HCT116 (cell line): ENCODE measurements at regions not wholly inside any gene's neighbourhood (a gene's known extent, or its start where the extent isn't known, plus 50 kb on each side); places are given as distances from the start of the nearest gene placed in this dataset.

Experiments
- ATAC-seq: fragments of 200-7000 bp; cut with Tn5 transposase; 2 replicates; pipeline ENCODE4 v1.9.1; 2020; ENCODE audit warnings: mild to moderate bottlenecking, moderate library complexity
- BruUV-seq: library from RNA; stranded (reverse); fragments of 400-500 nt; replicated peaks from 2 replicates; lab custom pipeline; 2021; lab: Mats Ljungman, UMichigan
- CTCF ChIA-PET: fragments of 300-600 bp; sonication (Branson Sonifier 250); formaldehyde crosslinking; loops from one replicate; lab custom pipeline; 2021; ENCODE audit warnings: antibody characterized with exemption; lab: Charles Lee
- POLR2A ChIA-PET: fragments of 300-600, 350-600 bp; sonication (Branson Sonifier 250); formaldehyde crosslinking; loops from one replicate; lab custom pipeline; 2021; ENCODE audit warnings: antibody characterized with exemption; lab: Charles Lee
- RAD21 ChIA-PET, 2 experiments: fragments of 300-600 bp; sonication (Branson Sonifier 250); formaldehyde crosslinking; loops; one replicate each; lab custom pipeline; 2023; ENCODE audit warnings: low total read pairs in 2 of 2; ENCODE audit not compliant: uncharacterized antibody in 2 of 2, unreplicated experiment in 2 of 2, low non-redundant PET in 1 of 2; lab: Charles Lee
- DNase-seq: peaks from one replicate; pipeline ENCODE4 v3.0.0-alpha.2; 2010; ENCODE audit warnings: low read depth, low spot score
- H2AFZ ChIP-seq: fragments of 200-600 bp; shearing (Covaris generic), sonication (generic); 2 replicates; pipeline ENCODE4 v1.6.1; 2017; ENCODE audit warnings: low read depth, mixed run types, mixed read lengths, antibody characterized with exemption, low read length; ENCODE audit not compliant: poor library complexity, severe bottlenecking
- H3K27ac ChIP-seq: 2 replicates; pipeline ENCODE4 v1.5.1; 2012; ENCODE audit warnings: low read depth, low read length
- H3K27me3 ChIP-seq: fragments of 200-600 bp; sonication (generic); 2 replicates; pipeline ENCODE4 v1.6.1; 2016; ENCODE audit warnings: mixed run types, low read length, mixed read lengths; ENCODE audit not compliant: insufficient read depth
- H3K36me3 ChIP-seq, 2 experiments: fragments of 200-500 bp in 1 of 2; fragments of 200-600 bp in 1 of 2; sonication (Bioruptor generic) in 1 of 2; sonication (generic) in 1 of 2; 2 replicates each; pipeline versions ENCODE4 v1.5.1 to v1.6.1; 2014 to 2016; ENCODE audit warnings: low read length in 2 of 2, inconsistent platforms in 1 of 2, mixed read lengths in 1 of 2, mixed run types in 1 of 2; ENCODE audit not compliant: insufficient read depth in 2 of 2, control insufficient read depth in 1 of 2
- H3K4me1 ChIP-seq, 2 experiments: fragments of 200-600 bp in 1 of 2; sonication (generic) in 1 of 2; 2 replicates each; pipeline versions ENCODE4 v1.5.1 to v1.6.1; 2012 to 2017; ENCODE audit warnings: low read length in 2 of 2, inconsistent platforms in 1 of 2, mild to moderate bottlenecking in 1 of 2, mixed read lengths in 1 of 2, mixed run types in 1 of 2, moderate library complexity in 1 of 2; ENCODE audit not compliant: insufficient read depth in 2 of 2, control insufficient read depth in 1 of 2
- H3K4me2 ChIP-seq: fragments of 200-600 bp; sonication (generic); 2 replicates; pipeline ENCODE4 v1.6.1; 2017; ENCODE audit warnings: mixed run types, low read length, mixed read lengths
- H3K4me3 ChIP-seq, 2 experiments: fragments of 200-600 bp in 1 of 2; sonication (generic) in 1 of 2; replicated peaks in 1 of 2; 2 replicates each; pipeline ENCODE4 v1.5.1; 2011 to 2016; ENCODE audit warnings: low read length in 2 of 2, control low read depth in 1 of 2, low read depth in 1 of 2, mild to moderate bottlenecking in 1 of 2, mixed read lengths in 1 of 2, mixed run types in 1 of 2
- H3K79me2 ChIP-seq: fragments of 200-600 bp; sonication (generic); 2 replicates; pipeline ENCODE4 v1.6.1; 2017; ENCODE audit warnings: mild to moderate bottlenecking, mixed run types, low read length, moderate library complexity, mixed read lengths; ENCODE audit not compliant: insufficient read depth
- H3K9ac ChIP-seq: fragments of 200-600 bp; sonication (generic); 2 replicates; pipeline ENCODE4 v1.6.1; 2016; ENCODE audit warnings: low read length, mixed read lengths
- H3K9me2 ChIP-seq: fragments of 200-600 bp; sonication (generic), shearing (Covaris generic); 2 replicates; pipeline ENCODE4 v1.6.1; 2017; ENCODE audit warnings: mixed run types, mild to moderate bottlenecking, moderate library complexity; ENCODE audit not compliant: insufficient read depth
- H3K9me3 ChIP-seq, 2 experiments: fragments of 200-500 bp in 1 of 2; fragments of 200-600 bp in 1 of 2; sonication (Bioruptor generic) in 1 of 2; sonication (generic) in 1 of 2; 2 replicates each; pipeline ENCODE4 v1.6.1; 2014 to 2017; ENCODE audit warnings: low read length in 2 of 2, mixed read lengths in 2 of 2, inconsistent platforms in 1 of 2, low read depth in 1 of 2, mild to moderate bottlenecking in 1 of 2, mixed run types in 1 of 2, moderate library complexity in 1 of 2; ENCODE audit not compliant: control insufficient read depth in 1 of 2, insufficient read depth in 1 of 2
- H4K20me1 ChIP-seq: fragments of 200-600 bp; sonication (generic), shearing (Covaris generic); 2 replicates; pipeline ENCODE4 v1.6.1; 2017; ENCODE audit warnings: mixed run types, mild to moderate bottlenecking, moderate library complexity; ENCODE audit not compliant: insufficient read depth
- CEBPB ChIP-seq: IDR thresholded peaks from 2 replicates; pipeline ENCODE4 v1.6.1; 2012; ENCODE audit warnings: low read depth
- EGR1 ChIP-seq: IDR thresholded peaks from 2 replicates; pipeline ENCODE4 v1.6.1; 2012; ENCODE audit warnings: low read depth
- EZH2phosphoT487 ChIP-seq: fragments of 200-600 bp; IDR thresholded peaks from 2 replicates; pipeline ENCODE4 v1.6.1; 2018; ENCODE audit warnings: antibody characterized with exemption, borderline replicate concordance
- POLR2AphosphoS5 ChIP-seq: IDR thresholded peaks from 2 replicates; pipeline ENCODE4 v1.6.1; 2011; ENCODE audit warnings: mild to moderate bottlenecking, low read depth, low read length, moderate library complexity
- SIN3A ChIP-seq: IDR thresholded peaks from 2 replicates; pipeline ENCODE4 v1.6.1; 2012; ENCODE audit warnings: low read depth
- SP1 ChIP-seq: IDR thresholded peaks from 2 replicates; pipeline ENCODE4 v1.6.1; 2012; ENCODE audit warnings: low read depth
- SRF ChIP-seq: IDR thresholded peaks from 2 replicates; pipeline ENCODE4 v1.6.1; 2012; ENCODE audit warnings: low read depth
- TCF7L2 ChIP-seq: IDR thresholded peaks from 2 replicates; pipeline ENCODE4 v1.7.0; 2011; ENCODE audit warnings: borderline replicate concordance, inconsistent platforms; ENCODE audit not compliant: insufficient read depth, insufficient read length; ENCODE audit errors: extremely low read depth
- YY1 ChIP-seq: IDR thresholded peaks from 2 replicates; pipeline ENCODE4 v1.6.1; 2011; ENCODE audit warnings: low read length, low read depth, moderate library complexity, mild to moderate bottlenecking; ENCODE audit not compliant: insufficient replicate concordance; ENCODE audit errors: extremely low read depth
- intact Hi-C: fragments of 100-400 bp; cut with micrococcal nuclease; formaldehyde crosslinking; loops from 2 replicates; pipeline ENCODE4 v1.10.0; 2022
- TF ChIP-seq, protein P1 (sequence below), 3 experiments: fragments of 200-600 bp in 1 of 3; sonication (generic) in 1 of 3; IDR thresholded peaks in 2 of 3; conservative IDR thresholded peaks in 1 of 3; 2 replicates each; pipeline ENCODE4 v1.5.1; 2012 to 2017; ENCODE audit warnings: low read depth in 2 of 3, low read length in 2 of 3, antibody characterized with exemption in 1 of 3, borderline replicate concordance in 1 of 3, control low read depth in 1 of 3, mild to moderate bottlenecking in 1 of 3, mixed read lengths in 1 of 3, mixed run types in 1 of 3, moderate library complexity in 1 of 3; ENCODE audit not compliant: insufficient read depth in 1 of 3
- TF ChIP-seq, protein P2 (sequence below): IDR thresholded peaks from 2 replicates; pipeline ENCODE4 v1.6.1; 2012
- TF ChIP-seq, protein P3 (sequence below): IDR thresholded peaks from 2 replicates; pipeline ENCODE4 v1.6.1; 2012
- TF ChIP-seq, protein P4 (sequence below): IDR thresholded peaks from 2 replicates; pipeline ENCODE4 v1.6.1; 2011; ENCODE audit warnings: mild to moderate bottlenecking, low read length, moderate library complexity; ENCODE audit not compliant: insufficient replicate concordance; ENCODE audit errors: extremely low read depth

DNA sequence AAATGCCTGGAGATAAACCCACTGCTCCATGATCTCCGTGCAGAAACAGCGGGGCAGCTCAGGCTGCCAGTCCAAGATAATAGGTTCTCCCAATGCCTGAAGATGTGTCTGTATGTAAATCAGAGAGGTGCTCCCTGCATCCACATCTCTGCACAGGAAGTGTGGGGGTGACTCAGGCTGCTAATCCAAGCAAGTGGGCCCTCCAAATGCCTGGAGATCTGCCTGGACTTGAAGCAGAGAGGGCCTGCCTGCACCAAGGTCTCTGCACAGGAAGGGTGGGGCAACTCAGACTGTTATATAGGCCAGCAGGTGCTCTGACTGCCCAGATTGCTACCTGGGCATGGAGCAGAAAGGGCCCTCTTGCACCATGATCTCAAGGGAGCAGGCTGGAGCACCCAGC is 504.7 kb downstream of the LRFN5 start:
- BruUV-seq: no TSS peak
- H3K27ac ChIP-seq: no peak overlapping the region
- no peak overlapping the region for H3K4me3 ChIP-seq
- H3K79me2 ChIP-seq: no peaks in the 10 kb centered on the region
- H3K9me2 ChIP-seq: no peaks in the 10 kb centered on the region
- peaks cover 3 to 10% of the 10 kb centered on the region in 2 experiments; a peak in 2 of 4 replicates for H3K9me3 ChIP-seq
- ChIA-PET CTCF (no interaction called here), POLR2A (no interaction called here), RAD21 (no interaction called here)
- ATAC-seq (no peak), DNase-seq (no peak)
- no peaks in the 10 kb centered on the region for H4K20me1 ChIP-seq
- H3K9ac ChIP-seq: no peak overlapping the region
- no peak for TF ChIP-seq POLR2AphosphoS5
- TF ChIP-seq, protein P1, sequence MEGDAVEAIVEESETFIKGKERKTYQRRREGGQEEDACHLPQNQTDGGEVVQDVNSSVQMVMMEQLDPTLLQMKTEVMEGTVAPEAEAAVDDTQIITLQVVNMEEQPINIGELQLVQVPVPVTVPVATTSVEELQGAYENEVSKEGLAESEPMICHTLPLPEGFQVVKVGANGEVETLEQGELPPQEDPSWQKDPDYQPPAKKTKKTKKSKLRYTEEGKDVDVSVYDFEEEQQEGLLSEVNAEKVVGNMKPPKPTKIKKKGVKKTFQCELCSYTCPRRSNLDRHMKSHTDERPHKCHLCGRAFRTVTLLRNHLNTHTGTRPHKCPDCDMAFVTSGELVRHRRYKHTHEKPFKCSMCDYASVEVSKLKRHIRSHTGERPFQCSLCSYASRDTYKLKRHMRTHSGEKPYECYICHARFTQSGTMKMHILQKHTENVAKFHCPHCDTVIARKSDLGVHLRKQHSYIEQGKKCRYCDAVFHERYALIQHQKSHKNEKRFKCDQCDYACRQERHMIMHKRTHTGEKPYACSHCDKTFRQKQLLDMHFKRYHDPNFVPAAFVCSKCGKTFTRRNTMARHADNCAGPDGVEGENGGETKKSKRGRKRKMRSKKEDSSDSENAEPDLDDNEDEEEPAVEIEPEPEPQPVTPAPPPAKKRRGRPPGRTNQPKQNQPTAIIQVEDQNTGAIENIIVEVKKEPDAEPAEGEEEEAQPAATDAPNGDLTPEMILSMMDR (IDR thresholded peaks at IDR 0.05 in 2 of 3, conservative IDR thresholded peaks at IDR 0.05 in 1 of 3; ENCODE audit: borderline replicate concordance in 1 of 3, insufficient read depth in 1 of 3, low read depth in 2 of 3, low read length in 2 of 3): no peak
- no peaks in the 10 kb centered on the region for H3K4me1 ChIP-seq
- no peak overlapping the region for H2AFZ ChIP-seq
- intact Hi-C loops: no loop called here
- H3K36me3 ChIP-seq: no peaks in the 10 kb centered on the region
- no peak overlapping the region for H3K4me2 ChIP-seq
- H3K27me3 ChIP-seq: no peaks in the 10 kb centered on the region

DNA sequence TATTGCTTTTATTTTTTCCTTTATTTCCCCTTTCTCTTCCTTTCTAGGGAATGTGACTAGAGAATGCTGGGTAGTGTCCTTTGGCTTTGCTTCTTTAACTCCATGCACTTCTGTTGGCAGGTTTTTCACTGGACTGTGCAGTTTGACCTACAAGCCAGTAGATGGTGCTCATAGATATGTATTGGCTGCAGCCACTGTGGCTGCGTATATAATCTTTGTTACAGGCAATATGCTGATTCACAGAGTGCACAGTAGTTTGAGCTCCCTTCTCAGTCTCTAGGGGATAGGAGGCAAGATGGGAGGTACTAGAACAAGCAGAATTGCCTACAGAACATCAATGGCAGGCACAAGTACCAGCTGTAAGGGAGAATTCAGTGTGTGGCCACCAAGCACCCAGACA is 503.5 kb downstream of the LRFN5 start:
- no peaks in the 10 kb centered on the region for H3K27me3 ChIP-seq
- peak; percentile 64 for ATAC-seq
- H3K79me2 ChIP-seq: no peaks in the 10 kb centered on the region
- no peaks in the 10 kb centered on the region for H4K20me1 ChIP-seq
- ChIA-PET CTCF (interaction anchor here (0.5 kb wide), 1 partner anchor 1858 kb away, joined by 6 read pairs; no protein-coding TSS in a partner anchor), POLR2A (no interaction called here), RAD21 (no interaction called here)
- no peaks in the 10 kb centered on the region for H3K36me3 ChIP-seq
- no peak for DNase-seq
- peaks cover 3 to 10% of the 10 kb centered on the region in 2 experiments; a peak in 2 of 4 replicates for H3K9me3 ChIP-seq
- no peaks in the 10 kb centered on the region for H3K9me2 ChIP-seq
- no peak overlapping the region for H2AFZ ChIP-seq
- no peak overlapping the region for H3K9ac ChIP-seq
- no peaks in the 10 kb centered on the region for H3K4me1 ChIP-seq
- H3K27ac ChIP-seq: no peak overlapping the region
- H3K4me3 ChIP-seq: no peak overlapping the region
- no peak overlapping the region for H3K4me2 ChIP-seq
- intact Hi-C loops: no loop called here
- BruUV-seq: no TSS peak
- TF ChIP-seq SP1 (no peak), TCF7L2 (no peak), EGR1 (no peak), POLR2AphosphoS5 (no peak), SIN3A (no peak), CEBPB (no peak), YY1 (no peak), EZH2phosphoT487 (no peak), SRF (no peak)
- TF ChIP-seq, protein P2, sequence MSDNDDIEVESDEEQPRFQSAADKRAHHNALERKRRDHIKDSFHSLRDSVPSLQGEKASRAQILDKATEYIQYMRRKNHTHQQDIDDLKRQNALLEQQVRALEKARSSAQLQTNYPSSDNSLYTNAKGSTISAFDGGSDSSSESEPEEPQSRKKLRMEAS: no peak
- TF ChIP-seq, protein P3, sequence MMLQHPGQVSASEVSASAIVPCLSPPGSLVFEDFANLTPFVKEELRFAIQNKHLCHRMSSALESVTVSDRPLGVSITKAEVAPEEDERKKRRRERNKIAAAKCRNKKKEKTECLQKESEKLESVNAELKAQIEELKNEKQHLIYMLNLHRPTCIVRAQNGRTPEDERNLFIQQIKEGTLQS: no peak
- TF ChIP-seq, protein P4, sequence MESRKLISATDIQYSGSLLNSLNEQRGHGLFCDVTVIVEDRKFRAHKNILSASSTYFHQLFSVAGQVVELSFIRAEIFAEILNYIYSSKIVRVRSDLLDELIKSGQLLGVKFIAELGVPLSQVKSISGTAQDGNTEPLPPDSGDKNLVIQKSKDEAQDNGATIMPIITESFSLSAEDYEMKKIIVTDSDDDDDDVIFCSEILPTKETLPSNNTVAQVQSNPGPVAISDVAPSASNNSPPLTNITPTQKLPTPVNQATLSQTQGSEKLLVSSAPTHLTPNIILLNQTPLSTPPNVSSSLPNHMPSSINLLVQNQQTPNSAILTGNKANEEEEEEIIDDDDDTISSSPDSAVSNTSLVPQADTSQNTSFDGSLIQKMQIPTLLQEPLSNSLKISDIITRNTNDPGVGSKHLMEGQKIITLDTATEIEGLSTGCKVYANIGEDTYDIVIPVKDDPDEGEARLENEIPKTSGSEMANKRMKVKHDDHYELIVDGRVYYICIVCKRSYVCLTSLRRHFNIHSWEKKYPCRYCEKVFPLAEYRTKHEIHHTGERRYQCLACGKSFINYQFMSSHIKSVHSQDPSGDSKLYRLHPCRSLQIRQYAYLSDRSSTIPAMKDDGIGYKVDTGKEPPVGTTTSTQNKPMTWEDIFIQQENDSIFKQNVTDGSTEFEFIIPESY: no peak
